CD4-positive, alpha-beta T cell (primary cell): ENCODE measurements at regions not wholly inside any gene's neighbourhood (a gene's known extent, or its start where the extent isn't known, plus 50 kb on each side); places are given as distances from the start of the nearest gene placed in this dataset.

Experiments used
- ATAC-seq: fragments of 200-7000 bp; cut with Tn5 transposase; one replicate; pipeline ENCODE4 v1.10.0; 2022; ENCODE audit warnings: mild to moderate bottlenecking; ENCODE audit not compliant: poor library complexity
- CTCF ChIA-PET: fragments of 350-600 bp; sonication (Branson Sonifier 250); formaldehyde crosslinking; loops from one replicate; lab custom pipeline; 2021; ENCODE audit warnings: antibody characterized with exemption, inconsistent platforms; lab: Charles Lee
- POLR2A ChIA-PET: fragments of 350-600 bp; sonication (Branson Sonifier 250); formaldehyde crosslinking; loops from one replicate; lab custom pipeline; 2021; ENCODE audit warnings: antibody characterized with exemption, inconsistent platforms; lab: Charles Lee
- DNase-seq, 14 experiments: peaks; one replicate each; pipeline ENCODE4 v3.0.0-alpha.2; 2013 to 2020; ENCODE audit warnings: mixed read lengths in 2 of 14
- H3K27ac ChIP-seq, 2 donors: one replicate each; pipeline versions ENCODE4 v1.5.1 to v1.7.0; 2013; ENCODE audit warnings: low read length in 2 of 2, low read depth in 1 of 2, mild to moderate bottlenecking in 1 of 2
- H3K27me3 ChIP-seq, 2 experiments: 1 replicate in 1 of 2; 2 replicates in 1 of 2; pipeline versions ENCODE4 v1.6.1 to v1.7.0; 2013; ENCODE audit warnings: low read length in 2 of 2, control low read depth in 1 of 2, mild to moderate bottlenecking in 1 of 2, moderate library complexity in 1 of 2; ENCODE audit not compliant: insufficient read depth in 2 of 2, control insufficient read depth in 1 of 2
- H3K36me3 ChIP-seq: one replicate; pipeline ENCODE4 v1.6.1; 2013; ENCODE audit warnings: low read length, control low read depth; ENCODE audit not compliant: insufficient read depth
- H3K4me1 ChIP-seq: one replicate; pipeline ENCODE4 v1.6.1; 2013; ENCODE audit warnings: low read length, control low read depth; ENCODE audit not compliant: insufficient read depth
- H3K4me3 ChIP-seq: one replicate; pipeline ENCODE4 v1.5.1; 2013; ENCODE audit warnings: mild to moderate bottlenecking, low read length, moderate library complexity
- H3K9me3 ChIP-seq, 2 experiments: 1 replicate in 1 of 2; 2 replicates in 1 of 2; pipeline versions ENCODE4 v1.6.1 to v1.7.0; 2013; ENCODE audit warnings: low read length in 2 of 2, mild to moderate bottlenecking in 2 of 2, control low read depth in 1 of 2, moderate library complexity in 1 of 2; ENCODE audit not compliant: control insufficient read depth in 1 of 2, insufficient read depth in 1 of 2
- H3K27ac Mint-ChIP-seq: one replicate; pipeline ENCODE4 v1.8.0; 2020; ENCODE audit warnings: mixed read lengths
- H3K27me3 Mint-ChIP-seq: one replicate; pipeline ENCODE4 v1.8.0; 2021; ENCODE audit warnings: mixed read lengths
- H3K36me3 Mint-ChIP-seq: one replicate; pipeline ENCODE4 v1.8.0; 2021; ENCODE audit warnings: low read depth, mixed read lengths
- H3K4me1 Mint-ChIP-seq: one replicate; pipeline ENCODE4 v1.8.0; 2021; ENCODE audit warnings: low read depth, mixed read lengths
- H3K4me3 Mint-ChIP-seq: one replicate; pipeline ENCODE4 v1.8.0; 2020; ENCODE audit warnings: mild to moderate bottlenecking, mixed read lengths
- H3K9me3 Mint-ChIP-seq: one replicate; pipeline ENCODE4 v1.8.0; 2020; ENCODE audit warnings: mixed read lengths
- intact Hi-C, 2 experiments: fragments of 100-400 bp; cut with DNase I in 1 of 2; cut with micrococcal nuclease in 1 of 2; formaldehyde crosslinking; loops; one replicate each; pipeline versions ENCODE4 v1.15.1 to v1.9.0; 2023 to 2025; cut with DNase I, micrococcal nuclease
- TF ChIP-seq, protein P1 (sequence below): fragments of 200-600 bp; IDR thresholded peaks from one replicate; pipeline ENCODE4 v1.8.0; 2022; ENCODE audit warnings: antibody characterized with exemption, mild to moderate bottlenecking

DNA sequence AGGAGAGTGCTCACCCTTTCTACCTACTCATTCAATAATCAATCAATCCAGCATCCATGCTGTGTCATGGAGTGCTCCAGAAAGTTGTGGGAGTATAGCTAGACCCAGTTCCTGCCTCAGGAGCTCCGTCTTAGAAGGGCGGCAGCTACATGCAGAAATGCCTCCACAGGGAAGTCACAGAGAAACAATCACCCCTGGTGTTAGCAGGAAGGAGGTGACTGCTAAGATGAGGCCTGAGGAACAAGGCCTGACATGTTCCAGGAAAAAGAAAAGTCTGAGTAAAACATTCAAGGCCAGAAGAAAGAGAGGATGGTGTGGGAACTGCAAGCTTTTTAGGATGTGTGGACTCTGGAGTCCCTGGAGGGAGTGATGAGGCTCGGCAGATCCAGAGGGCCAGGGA, 142.5 kb upstream of the MAGI3 start:
- CTCF ChIA-PET: no interaction called here
- Histone ChIP-seq H3K27ac (no peak overlapping the region), H3K9me3 (no peaks in the 10 kb centered on the region), H3K36me3 (no peaks in the 10 kb centered on the region), H3K4me3 (no peak overlapping the region), H3K27me3 (no peaks in the 10 kb centered on the region), H3K4me1 (no peaks in the 10 kb centered on the region)
- POLR2A ChIA-PET: no interaction called here
- ATAC-seq (no peak), DNase-seq (no peak)
- Mint-ChIP-seq H3K27ac (no peak overlapping the region), H3K4me1 (no peaks in the 10 kb centered on the region), H3K27me3 (peaks cover 4% of the 10 kb centered on the region), H3K36me3 (no peaks in the 10 kb centered on the region), H3K4me3 (no peak overlapping the region), H3K9me3 (no peaks in the 10 kb centered on the region)
- intact Hi-C loops: no loop called here
- TF ChIP-seq, protein P1, sequence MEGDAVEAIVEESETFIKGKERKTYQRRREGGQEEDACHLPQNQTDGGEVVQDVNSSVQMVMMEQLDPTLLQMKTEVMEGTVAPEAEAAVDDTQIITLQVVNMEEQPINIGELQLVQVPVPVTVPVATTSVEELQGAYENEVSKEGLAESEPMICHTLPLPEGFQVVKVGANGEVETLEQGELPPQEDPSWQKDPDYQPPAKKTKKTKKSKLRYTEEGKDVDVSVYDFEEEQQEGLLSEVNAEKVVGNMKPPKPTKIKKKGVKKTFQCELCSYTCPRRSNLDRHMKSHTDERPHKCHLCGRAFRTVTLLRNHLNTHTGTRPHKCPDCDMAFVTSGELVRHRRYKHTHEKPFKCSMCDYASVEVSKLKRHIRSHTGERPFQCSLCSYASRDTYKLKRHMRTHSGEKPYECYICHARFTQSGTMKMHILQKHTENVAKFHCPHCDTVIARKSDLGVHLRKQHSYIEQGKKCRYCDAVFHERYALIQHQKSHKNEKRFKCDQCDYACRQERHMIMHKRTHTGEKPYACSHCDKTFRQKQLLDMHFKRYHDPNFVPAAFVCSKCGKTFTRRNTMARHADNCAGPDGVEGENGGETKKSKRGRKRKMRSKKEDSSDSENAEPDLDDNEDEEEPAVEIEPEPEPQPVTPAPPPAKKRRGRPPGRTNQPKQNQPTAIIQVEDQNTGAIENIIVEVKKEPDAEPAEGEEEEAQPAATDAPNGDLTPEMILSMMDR: no peak

- no peaks in the 10 kb centered on the region for H3K36me3 ChIP-seq
- Mint-ChIP-seq H3K36me3 (no peaks in the 10 kb centered on the region), H3K27me3 (peaks cover 4% of the 10 kb centered on the region), H3K4me3 (no peak overlapping the region), H3K27ac (no peak overlapping the region), H3K4me1 (no peaks in the 10 kb centered on the region), H3K9me3 (no peaks in the 10 kb centered on the region)
- H3K27me3 ChIP-seq: no peaks in the 10 kb centered on the region
- ATAC-seq (no peak), DNase-seq (no peak)
- TF ChIP-seq, protein P1: no peak
- H3K4me1 ChIP-seq: no peaks in the 10 kb centered on the region
- H3K27ac ChIP-seq: no peak overlapping the region
- H3K9me3 ChIP-seq: no peaks in the 10 kb centered on the region
- H3K4me3 ChIP-seq: no peak overlapping the region
- intact Hi-C loops: no loop called here
- CTCF ChIA-PET: no interaction called here
- POLR2A ChIA-PET: no interaction called here
These were observed 141.8 kb upstream of the MAGI3 start for GRCh38 chr1:113248494-113248893.

DNA sequence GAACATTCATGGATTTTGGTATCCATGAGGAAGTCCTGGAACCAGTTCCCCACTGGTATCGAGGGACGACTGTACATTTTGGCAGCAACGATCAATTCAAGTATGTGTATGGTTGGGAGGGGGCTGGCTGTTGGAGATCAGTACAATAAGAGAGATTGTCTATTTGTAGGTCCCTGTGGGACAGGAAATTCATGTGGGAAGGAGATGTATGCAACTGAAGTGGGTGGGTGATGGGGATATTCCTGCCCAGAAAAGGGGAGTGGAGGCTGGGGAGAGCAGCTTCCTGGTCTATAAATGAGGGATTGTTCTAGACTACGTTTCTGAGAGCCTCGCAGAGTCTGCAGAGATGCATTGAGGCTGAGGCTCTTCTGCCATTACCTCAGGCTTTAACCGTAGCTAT, 140.2 kb upstream of the MAGI3 start:
- Histone ChIP-seq H3K36me3 (no peaks in the 10 kb centered on the region), H3K27ac (no peak overlapping the region), H3K4me3 (no peak overlapping the region), H3K27me3 (no peaks in the 10 kb centered on the region), H3K4me1 (no peaks in the 10 kb centered on the region), H3K9me3 (no peaks in the 10 kb centered on the region)
- ATAC-seq (no peak), DNase-seq (no peak)
- H3K27ac Mint-ChIP-seq: no peak overlapping the region
- H3K4me3 Mint-ChIP-seq: no peak overlapping the region
- H3K4me1 Mint-ChIP-seq: no peaks in the 10 kb centered on the region
- no peaks in the 10 kb centered on the region for H3K36me3 Mint-ChIP-seq
- ChIA-PET CTCF (no interaction called here), POLR2A (no interaction called here)
- H3K27me3 Mint-ChIP-seq: peaks cover 9% of the 10 kb centered on the region
- no peaks in the 10 kb centered on the region for H3K9me3 Mint-ChIP-seq
- TF ChIP-seq, protein P1: no peak
- intact Hi-C loops: no loop called here
